HG03064 (cell line): ENCODE measurements at regions not wholly inside any gene's neighbourhood (a gene's known extent, or its start where the extent isn't known, plus 50 kb on each side); places are given as distances from the start of the nearest gene placed in this dataset.
"Not testable (repeated sequence)": the region's sequence is repeated elsewhere in the genome, so short reads cannot be mapped to it uniquely, and the experiment has no call there.

Source experiments
- ATAC-seq: cut with Tn5 transposase; IDR thresholded peaks from one replicate; pipeline ENCODE4 v1.9.1; 2021; ENCODE audit warnings: low read depth; ENCODE audit not compliant: unreplicated experiment

GRCh38 chr4:13761581-13761980, 134.1 kb upstream of the BOD1L1 start:
- ATAC-seq: not testable (repeated sequence)

GRCh38 chr4:13762130-13762529, 134.6 kb upstream of the BOD1L1 start:
- ATAC-seq: no peak

GRCh38 chr4:13763707-13764106, 136.2 kb upstream of the BOD1L1 start:
- no peak for ATAC-seq

GRCh38 chr4:13765539-13765938, 138.0 kb upstream of the BOD1L1 start:
- ATAC-seq: no peak

- ATAC-seq: no peak
Observed at GRCh38 chr4:13766761-13767540, 139.4 kb upstream of the BOD1L1 start.

- ATAC-seq: no peak
Observed at GRCh38 chr4:13777341-13777740, 149.8 kb upstream of the BOD1L1 start.

- no peak for ATAC-seq
Observed at GRCh38 chr4:13778367-13778766, 150.8 kb upstream of the BOD1L1 start.

GRCh38 chr4:13782231-13782630, 154.7 kb upstream of the BOD1L1 start:
- no peak for ATAC-seq

- no peak for ATAC-seq
Observed at GRCh38 chr4:13783800-13784411, 156.4 kb upstream of the BOD1L1 start.

- ATAC-seq: no peak
Observed at GRCh38 chr4:13793020-13793710, 165.6 kb upstream of the BOD1L1 start.

- no peak for ATAC-seq
Observed at GRCh38 chr4:13794819-13795565, 167.5 kb upstream of the BOD1L1 start.

- ATAC-seq: no peak
Observed at GRCh38 chr4:13797061-13797460, 169.5 kb upstream of the BOD1L1 start.

GRCh38 chr4:13815231-13815630, 187.7 kb upstream of the BOD1L1 start:
- ATAC-seq: no peak

- no peak for ATAC-seq
Observed at GRCh38 chr4:13816472-13816871, 188.9 kb upstream of the BOD1L1 start.

- ATAC-seq: no peak
Observed at GRCh38 chr4:13821522-13821921, 194.0 kb upstream of the BOD1L1 start.

GRCh38 chr4:13825822-13826221, 198.3 kb upstream of the BOD1L1 start:
- ATAC-seq: not testable (repeated sequence)

- no peak for ATAC-seq
Observed at GRCh38 chr4:13829457-13829856, 201.9 kb upstream of the BOD1L1 start.

- ATAC-seq: no peak
Observed at GRCh38 chr4:13830449-13830848, 202.9 kb upstream of the BOD1L1 start.

GRCh38 chr4:13833171-13833804, 205.8 kb upstream of the BOD1L1 start:
- no peak for ATAC-seq
